HepG2 (cell line): ENCODE measurements at regions not wholly inside any gene's neighbourhood (a gene's known extent, or its start where the extent isn't known, plus 50 kb on each side); places are given as distances from the start of the nearest gene placed in this dataset.

ENCODE experiments used
- CENPBD1 ChIP-seq: sonication (generic); formaldehyde crosslinking; IDR thresholded peaks from 2 replicates; pipeline ENCODE4 v1.8.0; 2022; ENCODE audit warnings: missing genetic modification reagents, low read depth, mild to moderate bottlenecking, borderline replicate concordance
- CENPX ChIP-seq: sonication (generic); formaldehyde crosslinking; IDR thresholded peaks from 2 replicates; pipeline ENCODE4 v1.9.0; 2021; ENCODE audit warnings: mild to moderate bottlenecking, missing genetic modification reagents, moderate library complexity
- HNRNPLL ChIP-seq: fragments of 200-400 bp; formaldehyde crosslinking; IDR thresholded peaks from 2 replicates; pipeline ENCODE4 v1.6.1; 2017; ENCODE audit warnings: mild to moderate bottlenecking, low read depth, low read length; ENCODE audit not compliant: poor library complexity, severe bottlenecking
- KDM2A ChIP-seq: sonication (generic); formaldehyde crosslinking; IDR thresholded peaks from 2 replicates; pipeline ENCODE4 v1.4.0; 2020; ENCODE audit warnings: low read depth, missing genetic modification reagents, borderline replicate concordance
- MAFK ChIP-seq, 2 experiments: IDR thresholded peaks in 1 of 2; conservative IDR thresholded peaks in 1 of 2; 2 replicates each; pipeline ENCODE4 v1.6.1; 2011; ENCODE audit warnings: improper control_type of control experiment in 2 of 2, low read length in 2 of 2
- MAX ChIP-seq: IDR thresholded peaks from 2 replicates; pipeline ENCODE4 v1.6.1; 2012; ENCODE audit warnings: inconsistent platforms
- MED8 ChIP-seq: sonication (generic); formaldehyde crosslinking; IDR thresholded peaks from 2 replicates; pipeline ENCODE4 v1.8.1; 2023; ENCODE audit warnings: mild to moderate bottlenecking, missing genetic modification reagents; ENCODE audit not compliant: insufficient replicate concordance
- NBN ChIP-seq: fragments of 450-650 bp; conservative IDR thresholded peaks from 2 replicates; pipeline ENCODE4 v1.6.1; 2017
- NCOA1 ChIP-seq: sonication (generic); formaldehyde crosslinking; IDR thresholded peaks from 2 replicates; pipeline ENCODE4 v1.9.0; 2021; ENCODE audit warnings: missing genetic modification reagents
- NCOA2 ChIP-seq: sonication (generic); formaldehyde crosslinking; IDR thresholded peaks from 2 replicates; pipeline ENCODE4 v1.8.0; 2022; ENCODE audit warnings: inconsistent platforms
- SKI ChIP-seq: fragments of 450-650 bp; IDR thresholded peaks from one replicate; pipeline ENCODE4 v1.6.1; 2018; ENCODE audit warnings: mild to moderate bottlenecking; ENCODE audit not compliant: partially characterized antibody
- TAF1 ChIP-seq: sonication (generic); formaldehyde crosslinking; IDR thresholded peaks from 2 replicates; pipeline ENCODE4 v1.4.0; 2020; ENCODE audit warnings: missing genetic modification reagents
- TBX3 ChIP-seq: fragments of 450-650 bp; IDR thresholded peaks from 2 replicates; pipeline ENCODE4 v1.6.1; 2017; ENCODE audit warnings: antibody characterized with exemption, mild to moderate bottlenecking, inconsistent platforms, borderline replicate concordance
- TOE1 ChIP-seq: sonication (generic); formaldehyde crosslinking; IDR thresholded peaks from 2 replicates; pipeline ENCODE4 v1.4.0; 2020; ENCODE audit warnings: mild to moderate bottlenecking, missing genetic modification reagents
- ZBTB44 ChIP-seq: sonication (generic); formaldehyde crosslinking; IDR thresholded peaks from 2 replicates; pipeline ENCODE4 v1.4.0; 2020; ENCODE audit warnings: missing genetic modification reagents
- ZFP37 ChIP-seq: sonication (generic); formaldehyde crosslinking; IDR thresholded peaks from 2 replicates; pipeline ENCODE4 v1.4.0; 2020; ENCODE audit warnings: missing genetic modification reagents, borderline replicate concordance
- ZMYM2 ChIP-seq: sonication (generic); formaldehyde crosslinking; IDR thresholded peaks from 2 replicates; pipeline ENCODE4 v1.8.0; 2022; ENCODE audit warnings: mild to moderate bottlenecking, missing genetic modification reagents
- ZNF136 ChIP-seq: sonication (generic); formaldehyde crosslinking; IDR thresholded peaks from 2 replicates; pipeline ENCODE4 v1.8.1; 2022; ENCODE audit warnings: low read depth, mild to moderate bottlenecking, moderate library complexity, missing genetic modification reagents
- ZNF17 ChIP-seq: sonication (generic); formaldehyde crosslinking; IDR thresholded peaks from 2 replicates; pipeline ENCODE4 v1.5.0; 2020; ENCODE audit warnings: mild to moderate bottlenecking, missing genetic modification reagents
- ZNF224 ChIP-seq: sonication (generic); formaldehyde crosslinking; IDR thresholded peaks from 2 replicates; pipeline ENCODE4 v1.5.0; 2020; ENCODE audit warnings: mild to moderate bottlenecking, missing genetic modification reagents
- ZNF30 ChIP-seq: sonication (generic); formaldehyde crosslinking; IDR thresholded peaks from 2 replicates; pipeline ENCODE4 v1.5.0; 2020; ENCODE audit warnings: mild to moderate bottlenecking, missing genetic modification reagents
- ZNF343 ChIP-seq: sonication (generic); formaldehyde crosslinking; IDR thresholded peaks from 2 replicates; pipeline ENCODE4 v1.4.0; 2020; ENCODE audit warnings: mild to moderate bottlenecking, missing genetic modification reagents
- ZNF383 ChIP-seq: sonication (generic); formaldehyde crosslinking; IDR thresholded peaks from 2 replicates; pipeline ENCODE4 v1.4.0; 2020; ENCODE audit warnings: missing genetic modification reagents, mild to moderate bottlenecking, borderline replicate concordance
- ZNF513 ChIP-seq: sonication (generic); formaldehyde crosslinking; conservative IDR thresholded peaks from 2 replicates; pipeline ENCODE4 v1.5.0; 2020; ENCODE audit warnings: missing genetic modification reagents
- ZNF619 ChIP-seq: sonication (generic); formaldehyde crosslinking; IDR thresholded peaks from 2 replicates; pipeline ENCODE4 v1.4.0; 2020; ENCODE audit warnings: mild to moderate bottlenecking, missing genetic modification reagents
- ZNF746 ChIP-seq: sonication (generic); formaldehyde crosslinking; IDR thresholded peaks from 2 replicates; pipeline ENCODE4 v1.8.0; 2022; ENCODE audit warnings: mild to moderate bottlenecking, missing genetic modification reagents
- ZNF839 ChIP-seq: sonication (generic); formaldehyde crosslinking; IDR thresholded peaks from 2 replicates; pipeline ENCODE4 v1.4.0; 2020; ENCODE audit warnings: missing genetic modification reagents, mild to moderate bottlenecking, borderline replicate concordance
- ZUFSP ChIP-seq: sonication (generic); formaldehyde crosslinking; IDR thresholded peaks from 2 replicates; pipeline ENCODE4 v1.9.0; 2021; ENCODE audit warnings: missing genetic modification reagents, mild to moderate bottlenecking, borderline replicate concordance

GRCh38 chr13:51524312-51524711 lies 60.0 kb upstream of the WDFY2 start (continued):
- no peak for TF ChIP-seq MAX
- TF ChIP-seq ZFP37 (CRISPR knock-in tag) = no peak
- peak in 1 of 2 experiments; percentile 19; a peak in 1 of 4 replicates for TF ChIP-seq MAFK (conservative IDR thresholded peaks at IDR 0.05 in 1 of 2, IDR thresholded peaks at IDR 0.05 in 1 of 2; ENCODE audit: low read length in 2 of 2)
- peak; percentile 56; the same call in 1 of the 2 replicates for TF ChIP-seq TBX3
- TF ChIP-seq ZNF17 = no peak
- no peak for TF ChIP-seq NCOA1 (CRISPR knock-in tag)
- no peak for TF ChIP-seq NBN
- TF ChIP-seq ZUFSP (CRISPR knock-in tag) = no peak
- TF ChIP-seq HNRNPLL = no peak
- TF ChIP-seq TAF1 (CRISPR knock-in tag) = no peak
- no peak for TF ChIP-seq TOE1 (CRISPR knock-in tag)
- TF ChIP-seq ZNF224 (CRISPR knock-in tag) = peak; percentile 30; the same call in 1 of the 2 replicates
- no peak for TF ChIP-seq SKI
- no peak for TF ChIP-seq ZMYM2 (CRISPR knock-in tag)
- TF ChIP-seq ZNF619 = no peak
- no peak for TF ChIP-seq ZNF839 (CRISPR knock-in tag)
- TF ChIP-seq ZNF383 (CRISPR knock-in tag) = no peak
- TF ChIP-seq ZNF136 = no peak
- no peak for TF ChIP-seq ZNF343 (CRISPR knock-in tag)
- no peak for TF ChIP-seq ZNF30 (CRISPR knock-in tag)
- TF ChIP-seq CENPBD1 (CRISPR knock-in tag) = no peak
- TF ChIP-seq NCOA2 (CRISPR knock-in tag) = peak; percentile 85
- TF ChIP-seq ZNF746 (CRISPR knock-in tag) = no peak
- TF ChIP-seq KDM2A = 0 out of 2 replicates have a peak, but pooled peaks have one; percentile 26
- no peak for TF ChIP-seq ZBTB44 (CRISPR knock-in tag)
- TF ChIP-seq ZNF513 = no peak
- no peak for TF ChIP-seq CENPX (CRISPR knock-in tag)
- TF ChIP-seq MED8 = no peak
